Lung microvascular endothelial cell (primary cell): ENCODE measurements at regions not wholly inside any gene's neighbourhood (a gene's known extent, or its start where the extent isn't known, plus 50 kb on each side); places are given as distances from the start of the nearest gene placed in this dataset.
A peak's percentile ranks its signal among the peaks of the same experiment; 100 is the strongest.

Experiments
- DNase-seq, 2 donors: peaks; one replicate each; pipeline versions ENCODE4 v3.0.0 to v3.0.0-alpha.2; 2010; ENCODE audit warnings: low read depth in 2 of 2

- DNase-seq: peak in 1 of 2 donors; percentile 40
These were observed 86.9 kb upstream of the RPS23 start for GRCh38 chr5:82365026-82365425.

GRCh38 chr5:82364497-82364896 is 86.3 kb upstream of the RPS23 start:
- peak; percentile 75 to 84 for DNase-seq

GRCh38 chr5:82363524-82363923 is 85.4 kb upstream of the RPS23 start:
- DNase-seq: peak; percentile 65 to 82

GRCh38 chr5:82362636-82363035 is 84.5 kb upstream of the RPS23 start:
- DNase-seq: peak in 1 of 2 donors; percentile 44

- DNase-seq: no peak
These were observed 81.9 kb upstream of the RPS23 start for GRCh38 chr5:82360022-82360421.

GRCh38 chr5:82359272-82359671 is 81.1 kb upstream of the RPS23 start:
- peak in 1 of 2 donors; percentile 51 for DNase-seq

GRCh38 chr5:82358457-82358856 is 80.3 kb upstream of the RPS23 start:
- DNase-seq: peak in 1 of 2 donors; percentile 12

GRCh38 chr5:82356808-82357671 is 78.9 kb upstream of the RPS23 start:
- DNase-seq: peak; percentile 93 to 96

- peak; percentile 26 to 65 for DNase-seq
These were observed 77.9 kb upstream of the RPS23 start for GRCh38 chr5:82356021-82356420.

- DNase-seq: no peak
These were observed 77.3 kb upstream of the RPS23 start for GRCh38 chr5:82355496-82355895.

- no peak for DNase-seq
These were observed 76.9 kb upstream of the RPS23 start for GRCh38 chr5:82355053-82355452.

- no peak for DNase-seq
These were observed 76.4 kb upstream of the RPS23 start for GRCh38 chr5:82354543-82354942.

GRCh38 chr5:82353522-82353921 is 75.4 kb upstream of the RPS23 start:
- no peak for DNase-seq

- peak; percentile 48 to 64 for DNase-seq
These were observed 74.1 kb upstream of the RPS23 start for GRCh38 chr5:82352146-82352791.

- peak; percentile 85 to 91 for DNase-seq
These were observed 73.6 kb upstream of the RPS23 start for GRCh38 chr5:82351754-82352145.

GRCh38 chr5:82351297-82351696 is 73.1 kb upstream of the RPS23 start:
- no peak for DNase-seq

- DNase-seq: peak; percentile 19 to 41
These were observed 71.5 kb upstream of the RPS23 start for GRCh38 chr5:82349652-82350051.

GRCh38 chr5:82348784-82349425 is 70.8 kb upstream of the RPS23 start:
- DNase-seq: no peak

- DNase-seq: no peak
These were observed 69.2 kb upstream of the RPS23 start for GRCh38 chr5:82347201-82347865.

- no peak for DNase-seq
These were observed 68.4 kb upstream of the RPS23 start for GRCh38 chr5:82346399-82347165.

- DNase-seq: no peak
These were observed 67.0 kb upstream of the RPS23 start for GRCh38 chr5:82345108-82345507.
